Activated CD4-positive, alpha-beta T cell treated with anti-CD3 and anti-CD28 coated beads for 48 hours (primary cell): ENCODE measurements at regions not wholly inside any gene's neighbourhood (a gene's known extent, or its start where the extent isn't known, plus 50 kb on each side); places are given as distances from the start of the nearest gene placed in this dataset.

Experiments
- DNase-seq: peaks from one replicate; pipeline ENCODE4 v3.0.0-alpha.2; 2020

DNA sequence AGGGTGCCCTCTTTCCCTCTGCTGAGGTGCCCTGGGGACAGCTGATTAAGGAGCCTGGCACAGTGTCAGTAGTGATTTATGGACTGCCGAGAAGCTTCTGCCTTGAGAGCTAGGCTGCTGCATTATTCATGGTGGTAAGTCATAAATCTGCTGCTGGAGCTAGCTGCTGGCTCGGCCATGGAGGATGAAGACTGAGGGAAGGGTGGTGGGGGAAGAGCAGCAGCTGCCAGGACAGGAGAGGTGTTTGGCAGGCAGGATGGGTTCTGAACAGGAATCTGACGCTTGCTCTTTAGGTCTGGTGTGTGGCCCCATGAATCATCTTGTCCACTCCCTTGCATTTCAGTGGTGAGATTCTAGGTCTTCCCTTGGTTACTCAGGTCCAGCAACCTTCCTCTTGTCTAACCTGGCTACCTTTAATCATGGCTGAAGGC lies 296.3 kb downstream of the DYSF start:
- DNase-seq = no peak

DNA sequence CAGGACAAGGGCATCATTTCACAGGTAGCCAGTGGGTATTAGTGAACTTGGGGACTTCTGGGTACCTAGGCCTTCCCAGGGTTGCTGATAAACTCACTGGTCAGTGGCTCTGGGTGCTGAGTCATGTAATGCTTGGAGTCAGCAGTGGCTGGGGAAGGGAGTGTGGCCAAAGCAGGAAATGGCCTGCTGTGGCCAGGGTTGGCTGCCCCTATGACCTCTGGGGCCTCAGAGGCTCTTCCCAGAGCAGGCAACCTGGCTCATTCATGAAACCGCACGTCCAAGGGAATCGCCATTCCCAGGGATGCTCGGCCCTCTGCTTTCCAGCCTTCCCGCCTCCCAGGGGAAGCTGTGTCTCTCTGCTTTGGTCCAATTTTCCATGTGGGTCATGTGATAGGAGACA lies 294.9 kb downstream of the DYSF start:
- DNase-seq = no peak

DNA sequence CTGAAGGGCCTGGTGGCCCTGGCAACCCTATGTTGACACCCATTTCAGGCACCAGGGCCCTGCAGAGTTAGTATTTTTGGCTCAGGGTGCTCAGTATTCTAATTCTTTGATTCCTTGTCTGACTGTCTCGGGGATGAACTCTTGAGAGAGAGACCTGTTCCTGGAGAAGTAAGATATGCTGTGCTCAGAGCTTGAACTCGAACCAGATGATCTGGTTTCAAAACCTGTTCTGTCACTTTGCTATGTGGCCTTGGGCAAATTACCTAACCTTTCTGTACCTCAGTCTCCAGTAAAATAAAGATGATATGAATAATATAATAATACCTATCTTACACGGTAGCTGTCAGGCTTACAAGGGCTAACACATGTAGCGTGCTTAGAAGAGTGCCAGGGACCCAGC lies 294.2 kb downstream of the DYSF start:
- no peak for DNase-seq

DNA sequence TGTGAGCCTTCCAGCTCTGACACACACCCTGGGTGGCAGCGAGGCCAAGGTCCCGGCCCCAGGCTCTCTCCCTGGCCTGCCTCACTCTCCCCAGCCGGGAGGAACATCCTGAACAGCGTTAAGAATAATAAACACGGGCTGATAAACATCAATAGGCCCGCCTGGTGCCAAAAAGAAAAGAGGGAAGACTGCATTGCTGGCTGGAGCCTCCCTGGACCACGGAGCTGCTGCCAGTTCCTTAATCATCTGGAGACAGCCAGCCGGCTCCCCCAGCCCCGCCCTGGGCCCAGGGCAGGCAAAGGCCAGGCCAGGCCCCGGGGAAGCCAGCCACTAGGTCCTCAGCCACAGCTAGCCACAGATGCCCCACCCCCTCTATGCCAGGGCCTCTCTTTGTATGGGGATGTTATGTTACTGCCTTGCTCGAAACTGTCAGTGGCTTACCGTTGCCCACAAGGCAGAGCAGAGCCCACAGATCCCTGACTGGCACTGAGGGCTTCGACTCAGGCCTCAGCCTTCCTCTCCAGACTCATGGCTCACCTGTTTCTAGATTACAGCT lies 293.7 kb downstream of the DYSF start:
- DNase-seq = no peak

DNA sequence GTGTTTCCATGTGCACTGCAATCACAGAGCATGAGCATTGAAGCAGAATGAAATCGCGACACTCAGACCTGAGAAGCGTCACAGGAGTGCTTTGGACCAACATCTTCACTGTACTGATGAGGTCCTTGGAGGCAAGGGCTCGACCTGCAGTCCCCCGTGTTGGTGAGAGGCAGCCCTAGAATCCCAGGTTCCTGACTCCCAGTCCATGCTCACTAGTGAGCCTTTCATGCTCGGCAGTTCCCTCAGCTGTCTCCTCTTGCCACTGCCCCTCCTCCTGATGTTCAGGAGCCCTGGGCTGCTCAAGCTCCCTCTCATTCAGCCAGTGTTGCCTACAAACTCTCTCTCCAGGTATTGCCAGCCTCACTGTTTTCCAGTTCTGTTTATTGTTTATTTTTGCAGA lies 291.4 kb downstream of the DYSF start:
- DNase-seq = no peak

DNA sequence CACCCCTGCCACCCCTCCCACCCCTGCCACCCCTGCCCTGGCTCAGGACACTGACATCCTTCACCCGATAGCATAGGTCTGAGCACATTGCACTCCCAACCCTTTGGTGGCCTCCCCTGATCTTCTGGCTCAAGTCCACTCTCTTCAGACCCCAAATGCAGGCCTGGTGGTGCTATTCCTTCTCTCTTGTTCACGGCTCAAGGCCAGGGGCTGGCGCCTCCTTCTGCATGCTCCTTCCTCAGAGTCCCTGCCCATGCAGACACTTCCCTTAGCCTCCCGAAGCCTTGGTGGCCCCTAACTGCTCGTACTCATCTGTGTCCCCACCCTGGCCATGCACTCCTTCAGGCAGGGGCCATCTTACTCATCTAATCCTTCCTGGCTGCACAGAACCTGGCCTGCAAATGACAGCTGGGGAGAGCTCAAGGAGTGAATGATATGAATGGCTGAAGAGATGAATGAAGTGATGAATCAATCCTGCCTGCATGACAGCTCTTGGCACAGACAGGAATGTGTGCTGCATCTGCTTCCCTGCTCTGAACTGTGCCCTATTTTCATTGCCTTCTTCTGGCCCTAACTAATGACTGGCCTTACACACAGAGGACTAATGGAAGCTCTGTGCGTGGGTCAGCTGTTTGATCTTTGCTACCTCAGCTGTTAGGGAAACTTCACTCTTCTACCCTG lies 290.8 kb downstream of the DYSF start:
- no peak for DNase-seq

DNA sequence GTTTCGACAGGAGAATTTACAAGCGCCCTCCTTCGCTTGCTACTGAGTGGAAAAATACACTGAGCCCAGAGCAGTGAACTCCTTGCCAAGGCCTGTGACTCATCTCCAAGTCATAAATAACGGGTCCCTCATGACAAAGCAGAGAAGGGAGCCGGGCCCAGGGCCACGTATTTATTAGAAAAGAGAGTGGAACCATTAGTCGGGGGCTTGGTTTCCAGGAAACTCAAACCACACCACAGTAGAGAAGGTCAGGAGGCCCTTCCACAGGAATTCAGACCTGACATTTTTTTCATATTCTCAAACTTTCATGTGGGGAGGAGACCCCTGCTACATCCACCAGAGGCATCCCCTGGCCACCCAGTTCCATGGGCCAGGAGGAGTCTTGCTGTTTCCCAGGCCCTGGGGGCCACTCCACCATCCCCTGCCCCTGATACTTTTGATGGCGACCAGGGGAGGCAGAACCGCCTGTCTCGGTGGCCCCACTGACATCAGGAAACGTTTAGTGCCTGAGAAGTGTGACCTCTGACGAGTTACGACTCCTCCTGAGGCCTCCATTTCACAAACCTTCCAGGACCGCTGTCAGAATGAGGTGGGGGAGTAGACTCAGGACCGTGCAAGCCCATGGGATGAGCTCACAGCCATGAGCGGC lies 289.7 kb downstream of the DYSF start:
- DNase-seq = no peak

DNA sequence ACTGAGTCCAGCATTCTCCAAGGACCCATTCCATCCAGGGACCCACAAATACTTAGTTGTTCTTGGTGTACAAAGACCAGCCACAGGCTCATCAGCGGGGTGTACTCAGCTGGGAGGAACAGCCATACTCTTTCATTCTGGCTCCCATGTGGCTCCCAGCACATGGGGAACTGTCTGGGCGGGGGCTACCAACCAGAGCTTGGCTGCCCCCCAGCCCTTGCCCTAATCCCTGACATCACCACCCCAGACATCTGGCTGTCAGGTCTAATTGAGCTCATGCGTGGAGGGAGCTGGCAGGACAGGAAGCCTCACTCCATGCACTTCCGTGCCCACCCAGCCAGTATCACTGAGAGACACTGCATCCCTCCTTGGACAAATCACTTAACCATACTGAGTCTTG lies 283.6 kb downstream of the DYSF start:
- DNase-seq = no peak

DNA sequence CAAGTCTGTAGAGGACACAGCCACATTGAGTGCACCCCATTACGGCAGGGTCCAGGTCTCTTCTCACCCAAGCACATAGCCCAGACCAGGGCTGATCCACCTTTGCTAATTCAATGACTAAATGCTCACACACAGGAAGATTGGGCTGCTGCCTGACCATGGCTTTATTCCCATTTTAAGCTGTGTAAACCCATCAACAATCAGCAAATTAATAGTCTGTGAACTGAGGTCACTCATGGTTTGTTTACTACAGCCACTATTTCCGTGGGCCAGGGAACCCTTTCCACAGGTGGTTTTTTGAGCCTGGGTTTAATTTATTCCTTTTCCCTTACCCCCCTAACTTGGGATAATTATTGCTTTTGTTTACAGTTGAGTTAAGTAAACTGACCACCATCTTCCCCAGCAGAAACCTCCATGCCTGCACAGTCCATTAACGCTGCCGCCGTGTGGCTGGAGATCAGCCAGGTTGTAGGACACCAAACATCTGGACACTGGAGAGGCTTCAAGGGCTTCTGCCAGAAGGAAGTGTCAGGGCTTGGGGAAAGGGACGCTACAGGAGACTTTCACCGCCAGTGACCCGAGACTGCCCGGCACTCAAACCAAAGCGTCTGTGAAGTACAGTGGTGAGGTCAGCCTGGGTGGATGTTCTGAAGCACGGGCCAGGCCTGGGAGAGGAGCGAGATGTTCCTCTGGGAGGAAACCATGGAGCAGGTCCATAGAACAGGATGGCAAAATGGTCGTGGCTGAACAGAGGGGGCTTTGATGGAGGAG lies 282.9 kb downstream of the DYSF start:
- DNase-seq = no peak
